K562 (cell line): ENCODE measurements at regions not wholly inside any gene's neighbourhood (a gene's known extent, or its start where the extent isn't known, plus 50 kb on each side); places are given as distances from the start of the nearest gene placed in this dataset.

Source experiments
- ATAC-seq: fragments of 200-7000 bp; cut with Tn5 transposase; 3 replicates; pipeline ENCODE4 v1.9.1; 2020; ENCODE audit warnings: moderate library complexity
- BruUV-seq: library from RNA; stranded (reverse); fragments of 400-500 nt; replicated peaks from 2 replicates; lab custom pipeline; 2021; lab: Mats Ljungman, UMichigan
- CTCF ChIA-PET: fragments of 300-600 bp; formaldehyde crosslinking; extraction: SDS; loops from one replicate; lab custom pipeline; 2021; ENCODE audit warnings: low intra/inter-chr PET ratio; lab: Yijun Ruan, JAX
- POLR2A ChIA-PET: fragments of 300-600, 350-650 bp; sonication (Branson Sonifier 250); formaldehyde crosslinking; extraction: SDS; loops from one replicate; lab custom pipeline; 2021; ENCODE audit warnings: antibody characterized with exemption, inconsistent platforms; lab: Yijun Ruan, JAX
- DNase-seq, 4 experiments: peaks; one replicate each; pipeline versions ENCODE4 v3.0.0 to v3.0.0-alpha.2; 2011 to 2018; ENCODE audit warnings: low spot score in 3 of 4, mixed read lengths in 3 of 4; ENCODE audit errors: extremely low read depth in 1 of 4
- FAIRE-seq: peaks from 2 replicates; lab custom pipeline; 2011; peaks lifted over from hg19 to GRCh38; lab: Jason Lieb, UNC
- H2AFZ ChIP-seq: 2 replicates; pipeline ENCODE4 v1.6.0; 2011; ENCODE audit warnings: low read depth, low read length, control low read depth, inconsistent platforms
- H3K27ac ChIP-seq: fragments of 200-600 bp; 3 replicates; pipeline ENCODE4 v1.8.0; 2011; ENCODE audit warnings: low read depth, mild to moderate bottlenecking, control low read depth, inconsistent platforms, low read length, moderate library complexity, mixed read lengths; ENCODE audit errors: extremely low read depth
- H3K27me3 ChIP-seq, 2 experiments: fragments of 300-600 bp in 1 of 2; 2 replicates in 1 of 2; 3 replicates in 1 of 2; pipeline versions ENCODE4 v1.6.0 to v1.8.0; 2011; ENCODE audit warnings: inconsistent platforms in 2 of 2, low read length in 2 of 2, mild to moderate bottlenecking in 1 of 2, mixed read lengths in 1 of 2, moderate library complexity in 1 of 2; ENCODE audit not compliant: control insufficient read depth in 2 of 2, insufficient read depth in 2 of 2
- H3K36me3 ChIP-seq: fragments of 300-600 bp; 3 replicates; pipeline ENCODE4 v1.8.0; 2011; ENCODE audit warnings: mild to moderate bottlenecking, low read length, inconsistent platforms; ENCODE audit not compliant: control insufficient read depth, insufficient read depth
- H3K4me1 ChIP-seq, 2 experiments: fragments of 200-600 bp in 1 of 2; replicated peaks in 1 of 2; 2 replicates in 1 of 2; 3 replicates in 1 of 2; pipeline versions ENCODE4 v1.5.1 to v1.8.0; 2011; ENCODE audit warnings: inconsistent platforms in 2 of 2, low read length in 2 of 2, mild to moderate bottlenecking in 1 of 2, mixed read lengths in 1 of 2, moderate library complexity in 1 of 2; ENCODE audit not compliant: control insufficient read depth in 2 of 2, insufficient read depth in 2 of 2
- H3K4me2 ChIP-seq: 2 replicates; pipeline ENCODE4 v1.6.1; 2011; ENCODE audit warnings: low read length, control low read depth, inconsistent platforms, mixed read lengths; ENCODE audit not compliant: insufficient read depth
- H3K4me3 ChIP-seq: fragments of 200-600 bp; sonication (generic), shearing (Covaris generic); 2 replicates; pipeline ENCODE4 v1.5.1; 2016; ENCODE audit warnings: control low read depth, inconsistent platforms
- H3K79me2 ChIP-seq: fragments of 200-600 bp; 3 replicates; pipeline ENCODE4 v1.8.0; 2011; ENCODE audit warnings: low read length, inconsistent platforms; ENCODE audit not compliant: control insufficient read depth, insufficient read depth
- H3K9ac ChIP-seq, 2 experiments: 2 replicates each; pipeline versions ENCODE4 v1.6.0 to v1.6.1; 2011; ENCODE audit warnings: low read depth in 2 of 2, low read length in 2 of 2, control low read depth in 1 of 2, inconsistent platforms in 1 of 2, mild to moderate bottlenecking in 1 of 2, mixed read lengths in 1 of 2; ENCODE audit not compliant: insufficient read depth in 1 of 2
- H3K9me1 ChIP-seq: one replicate; pipeline ENCODE4 v1.6.0; 2011; ENCODE audit warnings: inconsistent platforms, mild to moderate bottlenecking, low read length, moderate library complexity; ENCODE audit not compliant: control insufficient read depth, insufficient read depth
- H3K9me3 ChIP-seq: replicated peaks from 2 replicates; pipeline ENCODE4 v1.5.1; 2011; ENCODE audit warnings: low read depth, low read length, inconsistent platforms; ENCODE audit not compliant: control insufficient read depth, insufficient read depth
- H4K20me1 ChIP-seq: replicated peaks from 2 replicates; pipeline ENCODE4 v1.6.1; 2011; ENCODE audit warnings: low read length, inconsistent platforms, mixed read lengths; ENCODE audit not compliant: control insufficient read depth, insufficient read depth
- CSDE1 ChIP-seq, 2 experiments: fragments of 450-650 bp; IDR thresholded peaks; 2 replicates each; pipeline ENCODE4 v1.6.1; 2016; ENCODE audit warnings: mild to moderate bottlenecking in 1 of 2
- DPF2 ChIP-seq: fragments of 450-650 bp; IDR thresholded peaks from 2 replicates; pipeline ENCODE4 v1.6.1; 2016
- TEAD4 ChIP-seq, 2 experiments: sonication (generic) in 1 of 2; formaldehyde crosslinking in 1 of 2; IDR thresholded peaks; 2 replicates each; pipeline versions ENCODE4 v1.6.1 to v1.8.0; 2012 to 2022; ENCODE audit warnings: borderline replicate concordance in 1 of 2, inconsistent platforms in 1 of 2, low read length in 1 of 2, mild to moderate bottlenecking in 1 of 2, missing genetic modification reagents in 1 of 2
- WGBS: fragments of 100-300 bp; shearing (Covaris generic); methylation state at CpG from one replicate; pipeline ENCODE4 v1.1.6; 2016; ENCODE audit warnings: low coverage, mixed read lengths; ENCODE audit not compliant: insufficient coverage; ENCODE audit errors: missing lambda C conversion rate; 5-methylcytosine and 5-hydroxymethylcytosine counted together
- in situ Hi-C: fragments of 300-500 bp; cut with MboI; formaldehyde crosslinking; loops from 4 replicates; pipeline ENCODE4 v1.15.0; 2018; ENCODE audit warnings: inconsistent platforms, mixed read lengths
- intact Hi-C: fragments of 100-400 bp; cut with micrococcal nuclease; formaldehyde crosslinking; loops from 2 replicates; pipeline ENCODE4 v1.14.2; 2022
- TF ChIP-seq, protein P1 (sequence below): sonication (generic); formaldehyde crosslinking; IDR thresholded peaks from 2 replicates; pipeline ENCODE4 v1.8.0; 2023; ENCODE audit warnings: mild to moderate bottlenecking, missing genetic modification reagents
- TF ChIP-seq, protein P2 (sequence below): fragments of 450-650 bp; IDR thresholded peaks from 2 replicates; pipeline ENCODE4 v1.6.1; 2016; ENCODE audit warnings: low read depth, mild to moderate bottlenecking, moderate library complexity

- TF ChIP-seq, protein P1, sequence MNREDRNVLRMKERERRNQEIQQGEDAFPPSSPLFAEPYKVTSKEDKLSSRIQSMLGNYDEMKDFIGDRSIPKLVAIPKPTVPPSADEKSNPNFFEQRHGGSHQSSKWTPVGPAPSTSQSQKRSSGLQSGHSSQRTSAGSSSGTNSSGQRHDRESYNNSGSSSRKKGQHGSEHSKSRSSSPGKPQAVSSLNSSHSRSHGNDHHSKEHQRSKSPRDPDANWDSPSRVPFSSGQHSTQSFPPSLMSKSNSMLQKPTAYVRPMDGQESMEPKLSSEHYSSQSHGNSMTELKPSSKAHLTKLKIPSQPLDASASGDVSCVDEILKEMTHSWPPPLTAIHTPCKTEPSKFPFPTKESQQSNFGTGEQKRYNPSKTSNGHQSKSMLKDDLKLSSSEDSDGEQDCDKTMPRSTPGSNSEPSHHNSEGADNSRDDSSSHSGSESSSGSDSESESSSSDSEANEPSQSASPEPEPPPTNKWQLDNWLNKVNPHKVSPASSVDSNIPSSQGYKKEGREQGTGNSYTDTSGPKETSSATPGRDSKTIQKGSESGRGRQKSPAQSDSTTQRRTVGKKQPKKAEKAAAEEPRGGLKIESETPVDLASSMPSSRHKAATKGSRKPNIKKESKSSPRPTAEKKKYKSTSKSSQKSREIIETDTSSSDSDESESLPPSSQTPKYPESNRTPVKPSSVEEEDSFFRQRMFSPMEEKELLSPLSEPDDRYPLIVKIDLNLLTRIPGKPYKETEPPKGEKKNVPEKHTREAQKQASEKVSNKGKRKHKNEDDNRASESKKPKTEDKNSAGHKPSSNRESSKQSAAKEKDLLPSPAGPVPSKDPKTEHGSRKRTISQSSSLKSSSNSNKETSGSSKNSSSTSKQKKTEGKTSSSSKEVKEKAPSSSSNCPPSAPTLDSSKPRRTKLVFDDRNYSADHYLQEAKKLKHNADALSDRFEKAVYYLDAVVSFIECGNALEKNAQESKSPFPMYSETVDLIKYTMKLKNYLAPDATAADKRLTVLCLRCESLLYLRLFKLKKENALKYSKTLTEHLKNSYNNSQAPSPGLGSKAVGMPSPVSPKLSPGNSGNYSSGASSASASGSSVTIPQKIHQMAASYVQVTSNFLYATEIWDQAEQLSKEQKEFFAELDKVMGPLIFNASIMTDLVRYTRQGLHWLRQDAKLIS (CRISPR knock-in tag), result no peak
- TF ChIP-seq TEAD4 (IDR thresholded peaks at IDR 0.05; ENCODE audit: low read length) (no peak), TEAD4 (CRISPR knock-in tag; IDR thresholded peaks at IDR 0.05; ENCODE audit: borderline replicate concordance) (no peak), CSDE1 (IDR thresholded peaks at IDR 0.05) (no peak)
- TF ChIP-seq, all 486 proteins: peak for 0
Observed at GRCh38 chr12:88743946-88744685, 163.8 kb upstream of the KITLG start (continued).

DNA sequence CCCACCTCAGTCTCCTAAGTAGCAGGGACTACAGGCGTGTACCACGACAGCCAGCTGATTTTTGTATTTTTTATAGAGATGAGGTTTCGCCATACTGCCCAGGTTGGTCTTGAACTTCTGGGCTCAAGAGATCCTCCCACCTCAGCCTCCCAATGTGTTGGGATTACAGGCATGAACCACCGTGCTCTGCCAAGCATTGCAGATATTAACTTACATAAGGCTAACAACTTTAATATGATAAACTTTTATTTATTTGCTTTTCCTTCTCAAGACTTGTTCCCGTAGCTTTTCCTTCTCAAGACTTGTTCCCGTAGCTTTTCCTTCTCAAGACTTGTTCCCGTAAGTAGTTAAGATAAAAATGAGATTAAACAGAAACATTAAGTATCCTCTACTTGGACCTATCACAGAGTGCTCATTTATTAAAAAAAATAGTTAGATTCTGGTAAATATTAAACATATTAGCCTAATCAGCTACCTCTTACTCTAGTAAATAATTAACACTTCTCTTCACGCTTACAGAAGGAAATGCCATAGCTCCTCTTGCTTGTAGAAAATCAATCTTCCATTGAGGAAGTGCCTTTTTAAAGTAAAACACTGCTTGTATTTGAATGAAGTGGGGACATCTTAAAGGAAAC lies 157.7 kb upstream of the KITLG start:
- no peaks in the 10 kb centered on the region for H3K27me3 ChIP-seq
- no peak for FAIRE-seq

More for the DNA sequence above, 157.7 kb upstream of the KITLG start:
- Histone ChIP-seq H3K4me2 (no peak overlapping the region), H2AFZ (no peak overlapping the region), H4K20me1 (no peaks in the 10 kb centered on the region), H3K27ac (no peak overlapping the region), H3K4me1 (no peaks in the 10 kb centered on the region), H3K4me3 (no peak overlapping the region), H3K36me3 (no peaks in the 10 kb centered on the region), H3K79me2 (no peaks in the 10 kb centered on the region), H3K9ac (no peak overlapping the region), H3K9me3 (no peaks in the 10 kb centered on the region; the same call in 1 of the 2 replicates), H3K9me1 (no peaks in the 10 kb centered on the region)
- TF ChIP-seq, protein P2, sequence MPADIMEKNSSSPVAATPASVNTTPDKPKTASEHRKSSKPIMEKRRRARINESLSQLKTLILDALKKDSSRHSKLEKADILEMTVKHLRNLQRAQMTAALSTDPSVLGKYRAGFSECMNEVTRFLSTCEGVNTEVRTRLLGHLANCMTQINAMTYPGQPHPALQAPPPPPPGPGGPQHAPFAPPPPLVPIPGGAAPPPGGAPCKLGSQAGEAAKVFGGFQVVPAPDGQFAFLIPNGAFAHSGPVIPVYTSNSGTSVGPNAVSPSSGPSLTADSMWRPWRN, result no peak
- no peak for TF ChIP-seq DPF2
- BruUV-seq, result no TSS peak
- WGBS, result 2% methylated on average over 8 of the region's 8 CpGs
- intact Hi-C loops, result no loop called here
- ChIA-PET POLR2A (no interaction called here), CTCF (no interaction called here)
- ATAC-seq (no peak), DNase-seq (no peak)
- in situ Hi-C loops, result no loop called here
